ENCODE measurements at regions not wholly inside any gene's neighbourhood (a gene's known extent, or its start where the extent isn't known, plus 50 kb on each side); places are given as distances from the start of the nearest gene placed in this dataset.

- Histone ChIP-seq H3K9ac (ENCODE audit: extremely low read depth, low read length, poor library complexity, severe bottlenecking) (no peak overlapping the region), H3K27ac (ENCODE audit: low read depth, low read length) (no peak overlapping the region), H3K36me3 (ENCODE audit: control insufficient read depth, insufficient read depth, low read length) (no peaks in the 10 kb centered on the region), H3K4me3 (ENCODE audit: low read length) (no peak overlapping the region), H3K4me1 (ENCODE audit: control insufficient read depth, insufficient read depth, low read length) (no peaks in the 10 kb centered on the region), H3K9me3 (ENCODE audit: control insufficient read depth, low read length) (no peaks in the 10 kb centered on the region), H3K27me3 (ENCODE audit: control insufficient read depth, insufficient read depth, low read length, poor library complexity, severe bottlenecking) (no peaks in the 10 kb centered on the region)
- Mint-ChIP-seq H3K9me3 (peaks cover 5% of the 10 kb centered on the region), H3K27ac (no peak overlapping the region), H3K27me3 (ENCODE audit: insufficient read depth) (peaks cover 10% of the 10 kb centered on the region), H3K4me1 (peaks cover 9% of the 10 kb centered on the region), H3K36me3 (ENCODE audit: low read depth) (no peaks in the 10 kb centered on the region), H3K4me3 (no peak overlapping the region)
- no peak for TF ChIP-seq CTCF (conservative IDR thresholded peaks at IDR 0.05)
- WGBS, 2 experiments (ENCODE audit: insufficient coverage in 1 of 2, insufficient read length in 1 of 2): 47 to 71% methylated on average over 4 to 8 of the region's 8 CpGs
- DNase-seq: no peak
These were observed 230.4 kb downstream of the ABHD5 start for GRCh38 chr3:43921056-43921648.

GRCh38 chr3:43922374-43922773 lies 231.6 kb downstream of the ABHD5 start:
- H3K9me3 ChIP-seq (ENCODE audit: control insufficient read depth, low read length): no peaks in the 10 kb centered on the region
- no peaks in the 10 kb centered on the region for H3K9me3 Mint-ChIP-seq
- no peaks in the 10 kb centered on the region for H3K36me3 ChIP-seq (ENCODE audit: control insufficient read depth, insufficient read depth, low read length)
- no peak overlapping the region for H3K4me3 ChIP-seq (ENCODE audit: low read length)
- TF ChIP-seq CTCF (conservative IDR thresholded peaks at IDR 0.05): no peak
- no peak overlapping the region for H3K27ac ChIP-seq (ENCODE audit: low read depth, low read length)
- peaks cover 10% of the 10 kb centered on the region for H3K27me3 Mint-ChIP-seq (ENCODE audit: insufficient read depth)
- DNase-seq: no peak
- no peaks in the 10 kb centered on the region for H3K4me1 ChIP-seq (ENCODE audit: control insufficient read depth, insufficient read depth, low read length)
- no peaks in the 10 kb centered on the region for H3K27me3 ChIP-seq (ENCODE audit: control insufficient read depth, insufficient read depth, low read length, poor library complexity, severe bottlenecking)
- WGBS, 2 experiments (ENCODE audit: insufficient coverage in 1 of 2, insufficient read length in 1 of 2): 60 to 87% methylated on average over 1 to 3 of the region's 3 CpGs
- no peak overlapping the region for H3K4me3 Mint-ChIP-seq
- H3K27ac Mint-ChIP-seq: no peak overlapping the region
- peaks cover 9% of the 10 kb centered on the region for H3K4me1 Mint-ChIP-seq
- no peak overlapping the region for H3K9ac ChIP-seq (ENCODE audit: extremely low read depth, low read length, poor library complexity, severe bottlenecking)
- no peaks in the 10 kb centered on the region for H3K36me3 Mint-ChIP-seq (ENCODE audit: low read depth)

GRCh38 chr3:43923104-43923882 lies 232.6 kb downstream of the ABHD5 start:
- H3K27me3 ChIP-seq (ENCODE audit: control insufficient read depth, insufficient read depth, low read length, poor library complexity, severe bottlenecking): no peaks in the 10 kb centered on the region
- peaks cover 9% of the 10 kb centered on the region for H3K4me1 Mint-ChIP-seq
- H3K27ac ChIP-seq (ENCODE audit: low read depth, low read length): no peak overlapping the region
- peaks cover 10% of the 10 kb centered on the region for H3K27me3 Mint-ChIP-seq (ENCODE audit: insufficient read depth)
- DNase-seq: no peak
- no peaks in the 10 kb centered on the region for H3K36me3 Mint-ChIP-seq (ENCODE audit: low read depth)
- no peaks in the 10 kb centered on the region for H3K36me3 ChIP-seq (ENCODE audit: control insufficient read depth, insufficient read depth, low read length)
- H3K4me3 Mint-ChIP-seq: no peak overlapping the region
- TF ChIP-seq CTCF (conservative IDR thresholded peaks at IDR 0.05): no peak
- WGBS, 2 experiments (ENCODE audit: insufficient coverage in 1 of 2, insufficient read length in 1 of 2): 84 to 95% methylated on average over 9 to 13 of the region's 13 CpGs
- H3K9ac ChIP-seq (ENCODE audit: extremely low read depth, low read length, poor library complexity, severe bottlenecking): no peak overlapping the region
- H3K4me3 ChIP-seq (ENCODE audit: low read length): no peak overlapping the region
- H3K27ac Mint-ChIP-seq: no peak overlapping the region
- H3K9me3 Mint-ChIP-seq: no peaks in the 10 kb centered on the region
- H3K9me3 ChIP-seq (ENCODE audit: control insufficient read depth, low read length): no peaks in the 10 kb centered on the region
- no peaks in the 10 kb centered on the region for H3K4me1 ChIP-seq (ENCODE audit: control insufficient read depth, insufficient read depth, low read length)
